ENCODE measurements at regions not wholly inside any gene's neighbourhood (a gene's known extent, or its start where the extent isn't known, plus 50 kb on each side); places are given as distances from the start of the nearest gene placed in this dataset.
A peak's percentile ranks its signal among the peaks of the same experiment; 100 is the strongest.
"Not testable (repeated sequence)": the region's sequence is repeated elsewhere in the genome, so short reads cannot be mapped to it uniquely, and the experiment has no call there.

DNA sequence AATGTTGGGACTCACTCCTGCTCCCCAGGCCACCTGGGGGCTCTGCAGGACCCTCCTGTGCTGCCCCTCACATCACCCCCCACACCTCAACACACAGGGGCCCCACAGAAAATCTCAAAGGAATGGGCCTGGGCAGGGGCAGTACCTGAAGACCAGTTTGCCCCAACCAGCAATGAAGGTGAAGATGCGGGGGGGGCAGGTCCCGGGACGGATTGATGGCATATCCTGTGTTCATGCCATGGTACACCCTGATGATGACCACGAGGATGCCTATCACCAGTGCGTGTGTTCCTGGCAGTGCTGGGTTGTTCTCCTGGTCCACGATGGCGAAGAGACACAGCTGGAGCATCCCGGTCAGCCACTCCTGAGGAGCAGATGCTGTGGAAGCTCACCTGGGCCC, 663.0 kb downstream of the FOXD4L5 start:
- H3K9me3 Mint-ChIP-seq; H3K27me3 Mint-ChIP-seq; H3K4me1 ChIP-seq (ENCODE audit: insufficient read depth, low read length); CTCF ChIA-PET (ENCODE audit: partially characterized antibody); H3K27me3 ChIP-seq (ENCODE audit: insufficient read depth, low read length); H3K27ac Mint-ChIP-seq; H3K36me3 ChIP-seq (ENCODE audit: insufficient read depth, low read length); H3K4me3 ChIP-seq (ENCODE audit: low read length in 2 of 2); H3K9me3 ChIP-seq (ENCODE audit: control insufficient read depth in 1 of 2, low read length in 2 of 2); POLR2A ChIA-PET (ENCODE audit: partially characterized antibody); H3K36me3 Mint-ChIP-seq; intact Hi-C loops (cut with micrococcal nuclease); H3K4me3 Mint-ChIP-seq; H3K27ac ChIP-seq (ENCODE audit: low read depth, low read length); H3K4me1 Mint-ChIP-seq: not testable (repeated sequence)
- DNase-seq: peak in 1 of 5 donors; percentile 13

All from CD4-positive, alpha-beta memory T cell (primary cell).